Loucy (cell line): ENCODE measurements at regions not wholly inside any gene's neighbourhood (a gene's known extent, or its start where the extent isn't known, plus 50 kb on each side); places are given as distances from the start of the nearest gene placed in this dataset.

Experiments used
- H2AFZ ChIP-seq: fragments of 200-600 bp; sonication (generic); 2 replicates; pipeline ENCODE4 v1.6.0; 2016; ENCODE audit warnings: antibody characterized with exemption, mild to moderate bottlenecking, low read length, moderate library complexity
- H3F3A ChIP-seq: fragments of 200-600 bp; 2 replicates; pipeline ENCODE4 v1.6.0; 2016; ENCODE audit warnings: antibody characterized with exemption, low read depth, mild to moderate bottlenecking
- H3K27me3 ChIP-seq: fragments of 200-600 bp; sonication (generic); 2 replicates; pipeline ENCODE4 v1.6.1; 2014; ENCODE audit warnings: low read length, mild to moderate bottlenecking; ENCODE audit not compliant: insufficient read depth, poor library complexity, severe bottlenecking
- H3K36me3 ChIP-seq: fragments of 200-600 bp; sonication (generic); 2 replicates; pipeline ENCODE4 v1.6.1; 2016; ENCODE audit warnings: low read length; ENCODE audit not compliant: insufficient read depth
- H3K4me1 ChIP-seq: fragments of 200-600 bp; sonication (generic); 2 replicates; pipeline ENCODE4 v1.5.1; 2014; ENCODE audit warnings: low read length, mild to moderate bottlenecking; ENCODE audit not compliant: insufficient read depth, poor library complexity, severe bottlenecking
- H3K4me2 ChIP-seq: fragments of 200-600 bp; sonication (generic); 2 replicates; pipeline ENCODE4 v1.6.0; 2014; ENCODE audit warnings: antibody characterized with exemption, low read length, low read depth, mild to moderate bottlenecking; ENCODE audit not compliant: poor library complexity, severe bottlenecking
- H3K4me3 ChIP-seq: fragments of 200-600 bp; sonication (generic); 2 replicates; pipeline ENCODE4 v1.5.1; 2014; ENCODE audit warnings: low read length, mild to moderate bottlenecking, mixed read lengths; ENCODE audit not compliant: poor library complexity, severe bottlenecking
- H3K79me2 ChIP-seq: fragments of 200-600 bp; sonication (generic); 2 replicates; pipeline ENCODE4 v1.6.1; 2014; ENCODE audit warnings: low read length; ENCODE audit not compliant: insufficient read depth
- H3K9ac ChIP-seq: fragments of 200-600 bp; sonication (generic); 2 replicates; pipeline ENCODE4 v1.6.0; 2014; ENCODE audit warnings: mild to moderate bottlenecking, low read depth, low read length, moderate library complexity; ENCODE audit not compliant: poor library complexity, severe bottlenecking
- H3K9me2 ChIP-seq: fragments of 200-600 bp; sonication (generic); replicated peaks from 2 replicates; pipeline ENCODE4 v1.6.1; 2016; ENCODE audit warnings: low read depth, low read length, mixed read lengths
- H3K9me3 ChIP-seq: fragments of 200-600 bp; sonication (generic); 2 replicates; pipeline ENCODE4 v1.6.1; 2014; ENCODE audit warnings: mild to moderate bottlenecking, antibody characterized with exemption, low read length, low read depth; ENCODE audit not compliant: insufficient read depth
- H4K20me1 ChIP-seq: fragments of 200-600 bp; sonication (generic); 2 replicates; pipeline ENCODE4 v1.6.0; 2014; ENCODE audit warnings: antibody characterized with exemption, low read length, mild to moderate bottlenecking; ENCODE audit not compliant: insufficient read depth, poor library complexity, severe bottlenecking
- CTCF ChIP-seq: fragments of 200-600 bp; sonication (generic); conservative IDR thresholded peaks from 2 replicates; pipeline ENCODE4 v1.5.1; 2014; ENCODE audit warnings: mild to moderate bottlenecking, antibody characterized with exemption, low read length
- EZH2phosphoT487 ChIP-seq: fragments of 200-600 bp; IDR thresholded peaks from 2 replicates; pipeline ENCODE4 v1.6.1; 2018; ENCODE audit warnings: antibody characterized with exemption, mild to moderate bottlenecking, moderate library complexity, borderline replicate concordance

- Histone ChIP-seq H3K4me3 (no peak overlapping the region), H3K36me3 (no peaks in the 10 kb centered on the region), H3K4me2 (no peak overlapping the region), H3K9me3 (no peaks in the 10 kb centered on the region), H3K4me1 (no peaks in the 10 kb centered on the region), H3K27me3 (no peaks in the 10 kb centered on the region), H2AFZ (no peak overlapping the region), H3K79me2 (no peaks in the 10 kb centered on the region), H3F3A (no peaks in the 10 kb centered on the region), H3K9me2 (no peaks in the 10 kb centered on the region), H3K9ac (no peak overlapping the region), H4K20me1 (no peaks in the 10 kb centered on the region)
- no peak for TF ChIP-seq CTCF
- TF ChIP-seq EZH2phosphoT487 = no peak
Measured at GRCh38 chr2:147572622-147573021, 272.2 kb upstream of the ACVR2A start.

GRCh38 chr2:147569426-147569825 is 275.4 kb upstream of the ACVR2A start:
- Histone ChIP-seq H4K20me1 (no peaks in the 10 kb centered on the region), H3K4me2 (no peak overlapping the region), H3K79me2 (no peaks in the 10 kb centered on the region), H3F3A (no peaks in the 10 kb centered on the region), H3K9me2 (no peaks in the 10 kb centered on the region), H3K4me1 (no peaks in the 10 kb centered on the region), H3K36me3 (no peaks in the 10 kb centered on the region), H3K4me3 (no peak overlapping the region), H3K9ac (no peak overlapping the region), H3K27me3 (no peaks in the 10 kb centered on the region), H3K9me3 (no peaks in the 10 kb centered on the region), H2AFZ (no peak overlapping the region)
- no peak for TF ChIP-seq CTCF
- no peak for TF ChIP-seq EZH2phosphoT487

GRCh38 chr2:147568109-147568508 is 276.7 kb upstream of the ACVR2A start:
- Histone ChIP-seq H3K27me3 (no peaks in the 10 kb centered on the region), H3K36me3 (no peaks in the 10 kb centered on the region), H3K79me2 (no peaks in the 10 kb centered on the region), H3K9ac (no peak overlapping the region), H3K4me3 (no peak overlapping the region), H3K9me3 (no peaks in the 10 kb centered on the region), H3K4me1 (no peaks in the 10 kb centered on the region), H4K20me1 (no peaks in the 10 kb centered on the region), H3K4me2 (no peak overlapping the region), H3F3A (no peaks in the 10 kb centered on the region), H3K9me2 (no peaks in the 10 kb centered on the region), H2AFZ (no peak overlapping the region)
- no peak for TF ChIP-seq EZH2phosphoT487
- TF ChIP-seq CTCF = no peak
